Erythroblast (primary cell): ENCODE measurements at regions not wholly inside any gene's neighbourhood (a gene's known extent, or its start where the extent isn't known, plus 50 kb on each side); places are given as distances from the start of the nearest gene placed in this dataset.

Experiments
- DNase-seq, 2 experiments: peaks; one replicate each; lab custom pipeline; 2025; lab: John Stamatoyannopoulos, UW
- GATA1 ChIP-seq: IDR thresholded peaks from 2 replicates; pipeline ENCODE4 v1.6.1; 2011; ENCODE audit warnings: low read depth, mild to moderate bottlenecking, control low read depth, low read length, moderate library complexity
- POLR2A ChIP-seq: IDR thresholded peaks from 2 replicates; pipeline ENCODE4 v1.6.1; 2011; ENCODE audit warnings: mild to moderate bottlenecking, low read length

- DNase-seq = no peak
Measured at GRCh38 chr4:46196086-46196485, 72.2 kb upstream of the GABRG1 start.

GRCh38 chr4:46185766-46186165 is 61.9 kb upstream of the GABRG1 start:
- DNase-seq = no peak
- no peak for TF ChIP-seq GATA1
- no peak for TF ChIP-seq POLR2A

More at GRCh38 chr4:46196086-46196485, 72.2 kb upstream of the GABRG1 start:
- TF ChIP-seq GATA1 = no peak
- no peak for TF ChIP-seq POLR2A

GRCh38 chr4:46179356-46179755 is 55.5 kb upstream of the GABRG1 start:
- no peak for TF ChIP-seq GATA1
- no peak for TF ChIP-seq POLR2A
- peak in 1 of 2 experiments; percentile 3 for DNase-seq
